ENCODE measurements at regions not wholly inside any gene's neighbourhood (a gene's known extent, or its start where the extent isn't known, plus 50 kb on each side); places are given as distances from the start of the nearest gene placed in this dataset.

DNA sequence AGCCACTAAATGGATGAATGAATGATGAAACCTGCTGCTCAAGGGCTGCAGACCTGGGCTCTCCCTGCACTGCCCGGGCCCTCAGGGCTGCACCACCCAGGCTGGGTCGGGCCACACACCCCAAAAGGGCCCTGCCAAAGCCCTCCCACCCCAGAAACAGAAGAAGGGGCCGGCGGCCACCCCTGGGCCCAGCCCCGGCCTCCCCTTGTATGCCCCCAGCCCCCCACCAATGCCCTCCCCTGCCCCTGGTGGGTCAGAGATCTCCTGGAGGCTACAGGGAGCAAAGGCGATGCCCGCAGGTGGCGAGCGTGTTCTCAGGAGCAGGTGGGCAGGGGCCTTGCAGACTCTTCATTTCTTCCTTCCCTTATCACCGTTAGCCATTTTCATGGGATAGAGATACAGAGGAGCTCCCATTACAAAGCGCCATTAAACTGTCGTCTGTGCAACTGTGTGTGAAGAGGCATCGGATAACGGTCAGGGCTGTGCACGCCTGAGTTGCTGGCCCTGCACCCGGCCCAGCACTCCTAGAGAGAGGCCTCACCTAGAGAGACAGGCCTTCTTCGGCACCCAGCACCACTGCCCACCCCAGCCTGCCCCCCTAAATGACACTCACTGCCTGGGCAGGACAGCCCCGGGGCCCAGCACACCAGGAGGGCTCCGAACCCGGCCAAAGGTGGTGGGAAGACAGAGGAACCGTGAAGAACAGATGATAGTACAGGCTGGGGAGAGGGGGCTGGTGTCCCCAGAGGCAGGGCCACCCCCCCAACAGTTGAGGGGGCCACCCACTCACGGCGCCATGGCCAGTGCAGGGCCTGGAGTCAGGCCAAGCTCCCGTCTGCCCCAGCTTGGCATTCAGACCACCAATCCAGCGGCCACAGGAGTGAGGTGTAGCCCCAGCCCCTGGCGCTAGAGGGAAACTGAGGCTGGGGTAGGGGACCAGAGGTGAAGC is 133.7 kb downstream of the FAM53A start:
- TF ChIP-seq, protein P1, sequence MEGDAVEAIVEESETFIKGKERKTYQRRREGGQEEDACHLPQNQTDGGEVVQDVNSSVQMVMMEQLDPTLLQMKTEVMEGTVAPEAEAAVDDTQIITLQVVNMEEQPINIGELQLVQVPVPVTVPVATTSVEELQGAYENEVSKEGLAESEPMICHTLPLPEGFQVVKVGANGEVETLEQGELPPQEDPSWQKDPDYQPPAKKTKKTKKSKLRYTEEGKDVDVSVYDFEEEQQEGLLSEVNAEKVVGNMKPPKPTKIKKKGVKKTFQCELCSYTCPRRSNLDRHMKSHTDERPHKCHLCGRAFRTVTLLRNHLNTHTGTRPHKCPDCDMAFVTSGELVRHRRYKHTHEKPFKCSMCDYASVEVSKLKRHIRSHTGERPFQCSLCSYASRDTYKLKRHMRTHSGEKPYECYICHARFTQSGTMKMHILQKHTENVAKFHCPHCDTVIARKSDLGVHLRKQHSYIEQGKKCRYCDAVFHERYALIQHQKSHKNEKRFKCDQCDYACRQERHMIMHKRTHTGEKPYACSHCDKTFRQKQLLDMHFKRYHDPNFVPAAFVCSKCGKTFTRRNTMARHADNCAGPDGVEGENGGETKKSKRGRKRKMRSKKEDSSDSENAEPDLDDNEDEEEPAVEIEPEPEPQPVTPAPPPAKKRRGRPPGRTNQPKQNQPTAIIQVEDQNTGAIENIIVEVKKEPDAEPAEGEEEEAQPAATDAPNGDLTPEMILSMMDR (IDR thresholded peaks at IDR 0.05 in 8 of 11, conservative IDR thresholded peaks at IDR 0.05 in 3 of 11) = no peak
- TF ChIP-seq POLR2A (IDR thresholded peaks at IDR 0.05) = no peak
- TF ChIP-seq POLR2AphosphoS5 (IDR thresholded peaks at IDR 0.05) = no peak
